Neural progenitor cell (in vitro differentiated cells): ENCODE measurements at regions not wholly inside any gene's neighbourhood (a gene's known extent, or its start where the extent isn't known, plus 50 kb on each side); places are given as distances from the start of the nearest gene placed in this dataset.

Source experiments
- CTCF ChIP-seq: fragments of 200-600 bp; sonication (generic); IDR thresholded peaks from 2 replicates; pipeline ENCODE4 v1.5.1; 2017; ENCODE audit warnings: antibody characterized with exemption, mild to moderate bottlenecking
- EZH2 ChIP-seq: fragments of 200-600 bp; sonication (generic); IDR thresholded peaks from 2 replicates; pipeline ENCODE4 v1.6.1; 2017; ENCODE audit warnings: antibody characterized with exemption, mild to moderate bottlenecking, moderate library complexity
- EZH2phosphoT487 ChIP-seq: fragments of 200-600 bp; sonication (generic); IDR thresholded peaks from 2 replicates; pipeline ENCODE4 v1.6.1; 2017; ENCODE audit warnings: antibody characterized with exemption

GRCh38 chr2:78056976-78057375 is 534.8 kb upstream of the LRRTM4 start:
- TF ChIP-seq CTCF (no peak), EZH2 (no peak), EZH2phosphoT487 (no peak)
